Stimulated activated CD4-positive, alpha-beta T cell treated with anti-CD3 and anti-CD28 coated beads, Interleukin-15, amount 100 ng/mL, for 24 hours (primary cell): ENCODE measurements at regions not wholly inside any gene's neighbourhood (a gene's known extent, or its start where the extent isn't known, plus 50 kb on each side); places are given as distances from the start of the nearest gene placed in this dataset.

Source experiments
- DNase-seq: peaks from one replicate; pipeline ENCODE4 v3.0.0-alpha.2; 2020

DNA sequence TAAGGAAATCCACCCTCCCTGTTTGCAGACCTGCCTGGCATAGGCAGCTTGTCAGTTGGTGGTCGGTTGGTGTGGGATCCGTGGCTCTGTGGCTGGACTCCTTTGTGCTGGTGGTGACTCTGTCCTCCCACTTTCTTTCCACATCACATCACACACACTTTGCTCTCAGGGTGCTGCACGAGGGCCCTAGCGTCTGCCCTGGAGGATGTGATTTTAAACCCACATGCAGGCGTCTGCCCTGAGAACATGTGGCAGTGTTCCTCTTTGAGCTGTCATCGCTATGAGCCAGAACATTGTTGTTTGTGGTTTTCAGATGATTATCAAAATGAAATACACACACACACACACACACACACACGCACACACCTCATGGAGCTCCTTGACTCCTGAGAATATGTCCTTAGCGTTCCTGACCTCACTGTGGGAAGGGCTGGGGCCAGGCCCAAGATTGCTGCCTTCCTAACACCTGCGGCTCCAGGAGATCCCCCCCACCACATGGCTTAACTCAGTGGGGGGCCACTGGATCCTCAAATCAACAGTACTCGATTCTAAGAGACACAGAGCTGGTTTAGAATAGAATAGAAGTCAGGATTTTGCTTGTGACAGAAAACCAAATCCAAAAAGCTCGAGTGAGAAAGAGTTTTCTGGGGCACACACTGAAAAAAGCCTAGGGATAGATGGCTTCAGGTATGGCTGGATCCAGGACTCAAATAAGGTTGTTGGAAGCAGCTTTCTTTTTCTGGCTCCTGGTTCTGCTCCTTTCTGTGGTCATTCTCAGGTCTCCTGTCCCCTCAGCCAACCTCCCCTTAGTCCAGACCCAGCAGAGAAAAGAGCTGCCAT lies 54.8 kb downstream of the RTP5 start:
- peak; percentile 14 for DNase-seq

DNA sequence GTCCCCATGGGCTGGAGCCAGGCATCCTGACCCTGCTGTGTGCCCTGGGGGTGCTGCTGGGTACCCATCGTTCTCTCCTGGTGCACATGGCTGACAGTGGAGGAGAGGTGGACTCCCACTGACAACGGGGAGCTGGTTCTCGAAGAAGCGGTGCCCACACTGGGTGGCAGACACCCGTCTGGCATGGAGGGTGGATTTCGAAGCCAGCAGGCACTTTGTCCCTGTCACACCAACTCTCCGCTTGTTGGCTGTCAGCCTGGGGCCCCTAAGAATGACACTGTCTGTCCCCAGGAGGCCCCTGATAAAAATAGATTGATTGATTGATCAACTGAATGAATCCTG lies 55.4 kb downstream of the RTP5 start:
- no peak for DNase-seq

DNA sequence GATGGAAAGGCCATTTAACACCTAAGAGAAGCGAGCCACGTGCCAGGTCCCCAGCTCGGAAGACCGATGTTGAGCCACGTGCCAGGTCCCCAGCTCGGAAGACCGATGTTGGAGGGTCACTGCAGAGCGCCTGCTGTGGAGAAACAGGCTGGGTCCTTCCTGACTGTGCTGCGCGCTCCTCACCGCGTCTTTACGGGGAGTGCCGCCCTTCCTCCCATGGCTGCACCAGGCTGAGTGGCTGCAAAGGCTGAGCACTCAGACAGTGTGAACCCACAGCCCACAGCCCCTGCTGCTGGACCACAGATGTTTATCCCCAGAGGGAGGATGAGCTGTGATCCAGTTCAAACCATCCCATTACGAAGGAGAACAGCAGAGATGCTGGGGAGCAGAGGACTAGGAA lies 55.7 kb downstream of the RTP5 start:
- no peak for DNase-seq

DNA sequence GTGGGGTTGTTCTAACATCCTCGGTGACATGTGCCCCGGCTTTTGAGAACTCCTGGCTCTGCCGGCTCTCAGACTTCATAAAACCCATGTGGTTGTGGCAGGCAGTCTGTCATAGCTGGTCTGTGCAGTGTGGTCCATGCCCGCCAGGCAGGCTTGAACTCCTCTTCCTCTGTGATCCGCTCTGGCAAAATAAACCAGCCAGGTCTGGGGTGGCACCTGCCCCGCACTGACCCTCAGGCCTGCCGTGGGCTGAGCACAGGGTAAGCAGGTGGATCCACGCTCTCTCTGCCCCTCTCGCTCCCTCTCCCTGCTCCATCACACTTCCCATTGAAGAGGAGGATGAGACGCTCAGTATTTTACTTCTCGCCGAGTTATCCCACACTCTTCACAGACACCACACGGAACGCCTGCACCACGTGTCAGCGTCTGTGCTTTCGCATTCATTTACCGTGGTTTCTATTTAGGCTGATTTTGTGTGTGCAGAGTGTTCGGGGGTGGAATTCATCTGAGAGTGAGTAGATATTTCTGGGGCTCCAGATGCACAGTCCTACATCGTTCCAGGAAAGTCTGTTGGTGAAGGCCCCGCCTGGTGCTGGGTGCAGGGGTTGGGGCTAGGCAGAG lies 56.4 kb downstream of the RTP5 start:
- no peak for DNase-seq

DNA sequence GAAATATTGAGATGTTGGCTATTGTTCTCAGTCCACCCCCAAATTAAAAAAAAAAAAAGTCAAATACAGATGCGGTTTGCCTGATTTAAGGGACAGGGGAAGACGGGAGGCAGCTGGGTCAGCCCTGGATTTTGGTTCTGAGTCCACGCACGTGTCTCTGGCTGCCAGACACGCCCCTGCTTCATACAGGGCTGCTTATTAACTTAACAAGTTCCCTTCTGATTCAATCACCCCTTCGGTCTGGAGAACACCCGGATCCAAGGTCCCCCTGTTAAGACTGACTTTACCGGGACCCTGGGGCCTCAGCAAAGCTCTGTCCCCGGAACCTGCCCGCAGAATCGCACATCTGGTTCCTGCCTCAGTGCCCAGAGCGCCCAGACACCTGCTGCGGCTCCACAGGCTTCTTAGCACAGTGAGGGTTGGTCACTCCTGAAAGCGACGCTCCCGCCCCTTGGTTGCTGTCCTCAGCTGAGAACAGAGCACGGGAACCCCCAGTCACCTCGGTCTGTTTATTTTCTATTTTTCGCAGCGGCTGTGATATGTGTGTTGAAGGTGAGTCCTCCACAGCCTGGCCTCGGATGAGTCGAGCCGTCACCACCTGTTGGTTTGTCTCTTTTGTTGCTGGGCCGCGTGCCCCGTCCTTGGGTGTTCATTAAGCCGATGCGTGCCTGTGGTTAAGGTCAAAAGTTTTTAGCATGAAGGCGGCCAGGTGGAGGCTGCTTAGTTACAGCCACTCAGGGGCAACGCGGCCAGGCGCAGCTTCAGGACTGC lies 57.2 kb downstream of the RTP5 start:
- DNase-seq, result no peak

DNA sequence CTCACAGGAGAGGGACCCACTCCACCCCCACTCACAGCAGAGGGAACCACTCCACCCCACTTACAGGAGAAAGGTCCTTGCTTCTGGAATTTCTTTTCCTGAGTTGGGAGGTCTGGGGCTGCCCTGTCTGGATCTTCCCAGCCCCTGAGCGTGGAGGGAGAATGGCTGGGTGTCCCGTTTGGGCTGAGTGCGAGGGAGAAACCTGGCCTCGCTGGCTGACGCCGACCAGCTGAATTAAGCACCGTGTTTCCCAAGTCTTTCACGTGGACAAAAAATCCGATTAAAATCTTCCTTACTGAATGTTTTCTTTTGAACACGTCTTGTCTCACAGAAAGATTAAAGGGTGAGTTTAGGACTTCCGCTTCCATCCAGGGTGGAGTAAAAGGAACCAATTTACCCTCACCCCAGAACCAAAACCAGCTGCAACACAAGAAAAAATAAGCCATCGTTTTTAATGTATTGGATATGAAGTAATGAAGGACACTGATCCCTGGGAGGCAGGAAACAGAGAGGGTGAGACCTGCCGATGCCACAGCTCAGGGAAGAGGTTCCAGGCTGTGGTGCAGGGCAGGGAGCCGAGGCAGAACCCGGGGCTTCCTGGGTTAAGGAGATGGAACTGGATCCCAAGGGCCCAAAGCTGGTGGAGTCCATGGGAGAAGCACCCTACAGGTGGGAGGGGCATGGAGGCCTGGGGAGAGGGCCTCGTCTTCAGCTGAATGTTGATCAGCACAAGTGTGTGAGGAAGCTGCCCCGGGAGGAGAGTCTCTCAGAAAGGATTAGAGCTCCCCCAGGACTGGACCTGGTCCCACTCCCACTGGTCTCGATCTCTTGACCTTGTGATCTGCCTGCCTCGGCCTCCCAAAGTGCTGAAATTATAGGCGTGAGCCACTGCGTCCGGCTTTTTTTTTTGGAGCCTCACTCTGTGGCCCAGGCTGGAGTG lies 60.3 kb downstream of the RTP5 start:
- DNase-seq, result no peak

DNA sequence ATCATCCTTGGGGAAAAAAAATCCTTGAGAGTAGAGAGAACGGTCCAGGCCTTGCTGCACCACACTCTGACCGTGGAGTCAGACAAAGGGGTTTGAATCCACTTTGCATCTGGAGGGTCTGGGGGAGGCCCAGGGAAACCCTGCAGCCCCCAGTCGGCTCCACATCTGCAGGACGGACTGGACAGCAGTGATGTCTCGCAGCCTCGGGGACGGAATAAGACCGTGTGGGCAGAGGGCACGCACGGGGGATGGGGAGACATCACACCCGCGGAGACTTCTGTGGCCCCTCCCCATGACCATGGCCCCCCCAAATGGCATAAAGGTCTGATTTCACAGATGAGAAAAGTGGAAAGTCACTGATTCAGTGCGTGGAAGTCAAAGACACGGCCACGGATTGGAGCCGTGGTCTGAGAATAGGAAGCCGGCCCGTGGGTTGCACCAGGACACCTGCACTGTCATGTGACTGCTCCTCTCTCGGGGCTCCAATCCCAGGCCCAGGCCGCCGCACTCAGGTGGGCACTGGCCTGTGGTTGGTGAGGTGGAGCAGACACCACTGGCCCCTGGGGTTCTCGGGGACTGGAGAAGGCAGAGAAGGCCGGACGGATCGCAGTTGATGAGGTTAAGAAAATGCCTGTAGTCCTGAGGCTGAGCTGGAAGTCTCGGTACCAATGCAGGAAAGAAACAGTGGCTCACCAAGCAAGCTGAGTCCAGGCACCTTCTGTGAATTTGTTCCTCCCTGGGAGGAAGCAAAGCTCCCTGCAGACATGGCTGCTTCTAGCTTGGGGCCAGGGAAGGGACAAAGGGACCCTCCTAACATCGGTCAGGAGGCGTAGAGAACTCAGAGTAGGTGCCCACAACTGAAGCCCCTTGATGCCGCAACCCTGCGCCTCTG lies 61.8 kb downstream of the RTP5 start:
- DNase-seq, result no peak

DNA sequence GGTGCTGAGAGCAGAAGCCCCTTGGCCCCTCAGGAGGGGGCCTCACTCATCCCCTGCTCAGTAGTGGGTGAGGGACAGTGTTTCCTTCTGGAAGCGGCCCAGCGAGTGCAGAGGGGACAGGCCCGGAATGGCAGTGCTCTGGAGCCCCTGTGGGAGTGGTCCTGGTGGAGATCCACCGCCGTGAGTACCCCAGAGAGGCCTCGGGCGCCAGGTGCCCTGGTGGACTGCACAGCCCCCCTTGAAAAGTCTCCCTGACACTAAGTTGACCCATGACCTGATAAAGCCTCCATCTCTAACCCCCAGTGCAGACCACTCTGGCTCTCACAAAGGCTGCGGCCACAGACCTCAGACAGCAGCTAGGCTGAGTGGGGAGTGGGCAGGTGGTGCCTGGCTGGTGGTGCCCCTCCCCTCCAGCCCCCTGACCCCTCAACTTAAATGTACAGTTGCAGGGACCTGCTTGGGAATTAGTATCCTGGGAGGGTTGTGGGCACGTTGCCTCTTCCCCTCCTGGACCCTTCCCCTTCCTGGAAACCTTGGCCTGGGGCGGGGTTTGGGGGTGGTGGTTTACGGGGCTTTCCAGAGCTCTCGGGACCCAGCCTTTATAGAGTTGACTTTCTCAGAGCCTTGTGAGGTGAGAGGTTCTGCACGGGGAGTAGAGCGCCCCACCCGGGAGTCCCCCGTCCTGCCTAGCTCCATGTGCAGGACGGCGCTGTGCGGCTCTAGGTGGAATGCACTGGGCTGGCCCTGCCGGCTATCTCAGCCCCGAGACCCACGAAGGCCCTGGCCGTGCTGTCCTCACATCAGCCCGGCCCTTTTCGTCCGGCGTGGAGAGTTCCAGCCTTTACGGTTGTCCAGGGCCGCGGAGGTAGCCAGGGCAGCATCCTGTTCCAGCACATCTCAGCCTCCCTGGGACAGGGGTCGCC lies 62.7 kb downstream of the RTP5 start:
- no peak for DNase-seq

DNA sequence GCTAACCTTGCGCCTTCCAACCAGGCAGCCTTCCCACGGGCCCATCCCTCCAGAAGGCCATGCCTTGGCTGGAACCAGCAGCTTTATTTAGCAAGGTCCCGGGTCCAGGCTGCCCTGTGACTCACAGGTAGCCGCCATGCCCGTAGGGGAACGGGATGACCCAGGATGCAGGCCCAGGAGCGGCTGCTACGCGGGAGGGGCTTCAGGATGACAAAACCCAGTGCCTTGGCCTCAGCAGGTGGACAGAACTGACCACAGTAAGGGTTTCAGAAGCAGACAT lies 63.3 kb downstream of the RTP5 start:
- DNase-seq, result no peak

DNA sequence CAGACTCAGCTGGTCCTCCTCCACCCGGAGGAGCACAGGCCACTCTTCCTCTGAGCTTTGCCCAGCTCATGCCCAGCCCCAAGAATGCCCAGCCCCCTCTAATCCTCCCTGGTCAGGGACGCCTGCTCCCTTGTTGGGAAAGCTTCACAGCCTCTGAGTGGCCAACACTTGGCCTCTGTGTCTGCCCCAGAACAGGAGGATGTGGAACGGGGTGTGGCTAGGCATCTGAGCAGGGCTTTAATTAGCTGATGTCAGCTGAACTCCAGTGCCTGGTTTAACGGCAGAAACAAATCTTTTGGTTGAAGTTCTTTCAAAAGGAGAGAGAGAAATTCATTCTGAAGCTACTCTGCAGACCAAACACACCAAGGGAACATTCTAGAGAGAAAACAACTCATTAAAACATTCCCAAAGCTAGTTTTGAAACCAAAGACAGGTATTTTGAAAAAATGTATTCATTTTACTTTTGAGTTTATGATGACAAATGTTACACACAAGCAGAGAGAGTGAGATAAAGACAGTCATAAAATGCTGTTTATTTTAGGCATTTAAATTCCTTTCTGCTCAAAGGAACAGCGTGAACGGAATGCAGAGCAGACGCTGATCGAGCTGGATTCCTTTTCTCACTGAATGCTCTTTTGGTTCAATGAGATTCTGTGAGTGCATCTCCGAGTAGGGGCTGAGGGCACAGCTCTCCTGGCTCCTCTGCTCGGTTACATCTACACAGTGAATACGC lies 63.8 kb downstream of the RTP5 start:
- no peak for DNase-seq

DNA sequence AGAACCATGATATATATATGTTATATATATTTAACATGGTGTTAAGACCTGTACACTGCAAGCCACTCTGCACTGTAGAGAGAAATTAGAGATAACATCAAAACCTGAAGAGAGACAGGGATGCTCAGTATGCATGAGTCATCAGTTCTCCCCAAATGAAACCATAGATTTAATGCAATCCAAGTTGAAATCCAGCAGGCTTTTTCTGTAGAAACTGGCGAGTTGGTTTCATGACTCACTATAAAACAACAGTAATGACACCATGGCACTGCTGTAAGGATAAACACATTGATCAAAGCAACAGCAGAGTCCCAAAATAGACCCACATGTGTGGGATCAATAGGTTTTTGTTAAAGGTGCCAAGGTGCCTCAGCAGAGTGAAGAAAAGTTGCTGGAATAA lies 65.8 kb downstream of the RTP5 start:
- no peak for DNase-seq

DNA sequence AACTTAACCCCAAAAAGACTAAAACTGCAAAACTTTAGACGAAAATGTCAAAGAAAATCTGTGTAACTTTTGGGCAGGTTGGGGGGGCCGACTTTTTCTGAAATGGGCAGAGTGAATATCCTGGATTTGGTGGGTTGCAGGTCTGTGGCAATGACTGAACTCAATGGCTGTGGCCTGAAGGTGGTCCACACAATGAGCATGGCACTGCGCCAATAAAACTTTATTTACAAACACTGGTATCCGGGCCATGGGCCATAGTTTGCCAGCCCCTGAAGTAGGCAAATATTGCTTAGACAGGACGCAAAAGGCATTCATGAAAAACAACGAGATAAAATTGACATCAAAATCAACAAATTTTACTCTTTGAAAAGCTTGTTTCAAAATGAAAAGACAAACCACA lies 66.2 kb downstream of the RTP5 start:
- no peak for DNase-seq

DNA sequence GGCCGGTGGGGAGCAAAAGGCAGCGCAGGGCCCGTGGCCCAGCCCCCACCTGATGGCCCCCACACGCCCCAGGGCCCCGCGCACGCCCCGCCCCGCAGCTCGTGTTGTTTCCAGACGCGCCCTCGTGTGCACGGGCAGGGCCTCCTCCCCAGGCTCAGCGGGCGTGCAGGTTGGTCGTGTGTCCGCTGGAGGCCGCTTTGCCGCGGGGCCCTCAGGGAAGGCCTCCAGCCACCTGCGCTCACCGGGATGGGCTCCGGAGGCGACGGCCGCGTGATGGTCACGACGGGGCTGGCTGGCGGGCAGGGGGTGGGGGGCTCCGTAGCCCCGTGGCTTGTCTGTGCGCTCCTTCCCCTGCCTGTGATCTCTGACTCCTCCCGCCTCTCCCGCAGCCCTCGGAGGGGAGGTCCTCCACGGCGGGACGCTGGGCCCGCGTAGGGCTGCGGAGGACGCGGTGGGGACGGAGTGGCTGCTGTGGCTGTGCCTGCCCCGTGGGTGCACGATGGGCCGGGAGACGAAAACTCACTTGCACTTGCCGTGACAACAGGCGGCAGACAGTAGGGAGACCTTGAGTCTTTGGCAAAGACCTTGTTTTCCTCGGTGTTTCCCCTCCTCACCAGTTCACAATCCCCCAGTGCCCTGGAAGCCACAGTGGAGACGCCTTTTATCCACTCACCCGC lies 67.1 kb downstream of the RTP5 start:
- DNase-seq, result no peak

DNA sequence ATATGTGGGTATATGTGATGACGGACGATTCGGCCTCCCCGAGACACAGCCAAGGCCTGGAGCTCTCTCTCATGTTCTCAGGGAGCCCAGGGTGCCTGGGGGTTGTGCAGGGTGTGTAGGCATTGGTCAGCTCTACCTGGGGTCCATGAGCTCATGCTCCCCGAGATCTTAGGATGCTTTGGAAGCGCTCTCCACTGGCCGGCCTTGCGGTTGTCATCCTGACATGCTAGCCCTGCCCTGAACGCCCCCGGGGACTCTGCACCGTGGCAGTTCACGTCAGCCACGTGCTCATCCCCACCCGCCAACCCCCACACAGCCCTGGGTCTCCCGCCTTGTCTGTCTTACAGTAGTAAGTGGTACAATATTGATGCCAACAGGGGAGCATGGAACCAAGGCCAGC lies 67.8 kb downstream of the RTP5 start:
- no peak for DNase-seq

DNA sequence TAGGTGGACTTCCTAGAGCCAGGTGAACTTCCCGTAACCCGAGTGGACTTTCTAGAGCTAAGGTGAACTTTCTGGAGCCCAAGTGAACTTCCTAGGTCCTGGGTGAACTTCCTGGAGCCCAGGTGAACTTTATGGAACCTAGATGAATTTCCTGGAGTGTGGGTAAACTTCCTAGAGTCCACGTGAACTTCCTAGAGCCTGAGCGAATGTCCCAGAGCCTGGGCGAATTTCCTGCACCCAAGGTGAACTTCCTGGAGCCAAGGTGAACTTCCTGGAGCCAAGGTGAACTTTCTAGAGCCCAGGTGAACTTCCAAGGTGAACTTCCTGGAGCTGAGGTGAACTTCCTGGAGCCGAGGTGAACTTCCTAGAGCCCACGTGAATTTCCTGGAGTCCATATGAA lies 70.0 kb downstream of the RTP5 start:
- no peak for DNase-seq

DNA sequence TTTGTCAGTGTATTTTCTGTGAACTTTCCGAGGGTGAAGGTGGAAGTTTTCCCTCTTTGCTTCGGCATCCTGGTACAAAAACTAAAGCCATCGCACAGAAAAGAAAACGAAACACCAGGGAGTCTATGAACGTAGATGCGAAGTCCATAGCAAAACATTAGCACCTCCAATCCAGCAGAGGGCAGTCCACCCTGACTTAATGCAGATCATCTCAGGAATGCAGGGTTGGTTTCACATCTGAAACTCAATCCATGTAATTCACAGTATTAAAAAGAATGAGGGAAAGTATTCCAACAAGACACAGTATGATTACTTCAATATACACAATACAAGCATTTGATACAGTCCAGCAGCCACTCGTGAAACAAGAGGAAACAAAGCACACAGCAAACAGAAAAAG lies 70.8 kb downstream of the RTP5 start:
- peak; percentile 17 for DNase-seq

DNA sequence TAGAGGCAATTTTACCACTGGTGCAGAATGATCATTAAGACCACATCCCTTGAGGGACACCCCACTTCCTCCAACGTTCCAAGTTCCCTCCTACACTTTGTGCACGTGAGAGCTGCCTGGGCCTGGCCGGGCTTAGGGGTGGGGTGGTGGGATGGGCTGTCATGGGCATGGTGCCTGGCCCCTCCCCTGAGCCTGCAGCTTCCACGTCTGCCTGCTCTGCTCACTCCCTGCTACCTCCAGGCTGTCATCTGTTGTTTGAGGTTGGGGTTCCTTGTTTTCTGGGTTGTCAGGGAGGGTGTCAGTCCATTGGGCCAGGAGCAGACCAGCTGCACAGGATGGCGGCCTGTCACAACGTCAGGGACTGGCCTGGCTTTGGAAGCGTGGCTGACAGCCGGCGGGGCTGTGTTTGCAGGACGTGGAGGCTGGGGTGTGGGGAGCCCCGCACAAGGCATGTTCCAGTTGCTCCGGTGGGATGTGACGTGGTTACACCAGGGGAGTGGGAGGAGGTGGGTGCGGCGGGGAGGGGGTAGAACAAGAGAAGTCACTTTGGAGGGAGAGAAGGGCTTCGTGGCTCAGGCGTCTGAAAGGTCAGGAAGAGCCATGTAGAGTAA lies 72.3 kb downstream of the RTP5 start:
- DNase-seq, result no peak

DNA sequence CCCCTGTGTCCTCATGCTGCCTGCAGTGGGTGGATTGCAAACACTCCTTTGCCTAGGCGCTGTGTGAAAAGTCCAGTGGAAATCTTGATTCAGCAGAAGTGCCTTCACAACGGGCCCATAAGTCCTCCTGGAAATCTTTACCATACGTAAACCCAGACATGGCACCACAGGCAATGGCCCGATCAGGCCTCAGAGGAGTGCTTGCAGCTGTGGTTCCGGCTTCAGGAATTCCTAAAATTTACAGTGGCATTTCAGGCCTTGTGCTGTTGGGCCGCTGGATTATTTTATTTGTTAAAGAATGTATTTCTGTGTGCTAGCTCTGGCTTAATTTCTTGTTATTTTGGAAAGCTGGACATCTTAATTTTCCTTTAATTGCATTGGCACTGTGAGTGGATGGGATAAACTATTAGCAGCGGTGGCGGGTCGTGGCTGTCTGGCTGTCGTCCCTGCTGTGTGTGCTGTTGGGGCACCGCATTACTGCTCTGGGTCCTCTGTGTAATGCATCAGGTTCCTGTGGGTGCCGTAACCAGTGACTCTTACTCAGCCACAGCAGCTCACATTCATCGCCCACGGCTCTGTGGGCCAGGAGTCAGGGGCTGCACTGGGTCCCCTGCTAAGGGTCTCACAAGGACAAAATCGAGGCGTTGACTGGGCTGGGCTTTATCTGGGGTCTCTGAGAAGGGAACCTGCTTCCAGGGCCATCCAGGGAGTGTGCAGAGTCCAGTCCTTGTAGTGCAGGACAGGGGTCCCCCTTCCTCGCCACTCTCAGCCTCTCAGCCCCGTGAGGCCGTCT lies 73.1 kb downstream of the RTP5 start:
- DNase-seq, result no peak
